Spleen (tissue), 7 donors: ENCODE measurements at regions not wholly inside any gene's neighbourhood (a gene's known extent, or its start where the extent isn't known, plus 50 kb on each side); places are given as distances from the start of the nearest gene placed in this dataset.
A peak's percentile ranks its signal among the peaks of the same experiment; 100 is the strongest.

Experiments
- CTCF ChIP-seq, 11 experiments: fragments of 200-600 bp in 7 of 11; fragments of 450-650 bp in 4 of 11; sonication (generic) in 4 of 11; IDR thresholded peaks in 8 of 11; conservative IDR thresholded peaks in 3 of 11; 1 replicate in 7 of 11; 2 replicates in 4 of 11; pipeline versions ENCODE4 v1.4.0 to v1.8.0; 2016 to 2021; ENCODE audit warnings: antibody characterized with exemption in 11 of 11, inconsistent platforms in 4 of 11, mild to moderate bottlenecking in 1 of 11
- POLR2A ChIP-seq, 3 donors: fragments of 450-650 bp; IDR thresholded peaks; one replicate each; pipeline ENCODE4 v1.5.1; 2017; ENCODE audit warnings: antibody characterized with exemption in 3 of 3, mild to moderate bottlenecking in 1 of 3
- donor health status: DM: no; HTN: no; CAD: no; lungs with moderate emphysema.
- donor health status: DM: no; HTN: no; CAD: no.
- donor health status: DM: no; HTN: no; CAD: no.

GRCh38 chr1:199551967-199552565 lies 475.4 kb upstream of the NR5A2 start:
- peak in 10 of 11 experiments; percentile 20 to 58 (median 44) for TF ChIP-seq CTCF (IDR thresholded peaks at IDR 0.05 in 8 of 11, conservative IDR thresholded peaks at IDR 0.05 in 3 of 11)
- TF ChIP-seq POLR2A (IDR thresholded peaks at IDR 0.05), result no peak
